ENCODE measurements at regions not wholly inside any gene's neighbourhood (a gene's known extent, or its start where the extent isn't known, plus 50 kb on each side); places are given as distances from the start of the nearest gene placed in this dataset.
A peak's percentile ranks its signal among the peaks of the same experiment; 100 is the strongest.

GRCh38 chr12:91890742-91891141, 254.9 kb downstream of the BTG1 start:
- Mint-ChIP-seq H3K27me3 (ENCODE audit: low read depth) (no peaks in the 10 kb centered on the region), H3K4me3 (no peak overlapping the region), H3K36me3 (no peaks in the 10 kb centered on the region), H3K27ac (no peak overlapping the region), H3K4me1 (peaks cover 34% of the 10 kb centered on the region), H3K9me3 (no peaks in the 10 kb centered on the region)
- TF ChIP-seq CTCF (IDR thresholded peaks at IDR 0.05; ENCODE audit: unreplicated experiment), result no peak
- DNase-seq (ENCODE audit: low spot score in 2 of 2, unreplicated experiment in 2 of 2), result no peak

GRCh38 chr12:91889910-91890309, 255.7 kb downstream of the BTG1 start:
- DNase-seq (ENCODE audit: low spot score in 2 of 2, unreplicated experiment in 2 of 2), result no peak
- no peaks in the 10 kb centered on the region for H3K9me3 Mint-ChIP-seq
- H3K36me3 Mint-ChIP-seq, result no peaks in the 10 kb centered on the region
- H3K4me1 Mint-ChIP-seq, result peaks cover 42% of the 10 kb centered on the region
- H3K4me3 Mint-ChIP-seq, result no peak overlapping the region
- no peaks in the 10 kb centered on the region for H3K27me3 Mint-ChIP-seq (ENCODE audit: low read depth)
- no peak for TF ChIP-seq CTCF (IDR thresholded peaks at IDR 0.05; ENCODE audit: unreplicated experiment)
- H3K27ac Mint-ChIP-seq, result no peak overlapping the region

- Mint-ChIP-seq H3K36me3 (no peaks in the 10 kb centered on the region), H3K4me1 (peaks cover 49% of the 10 kb centered on the region), H3K4me3 (no peak overlapping the region), H3K9me3 (no peaks in the 10 kb centered on the region), H3K27ac (peak overlapping the region; percentile 14), H3K27me3 (ENCODE audit: low read depth) (no peaks in the 10 kb centered on the region)
- TF ChIP-seq CTCF (IDR thresholded peaks at IDR 0.05; ENCODE audit: unreplicated experiment), result no peak
- DNase-seq (ENCODE audit: low spot score in 2 of 2, unreplicated experiment in 2 of 2), result no peak
Measured at GRCh38 chr12:91889059-91889458, 256.6 kb downstream of the BTG1 start.

GRCh38 chr12:91887957-91888356, 257.7 kb downstream of the BTG1 start:
- Mint-ChIP-seq H3K4me1 (peaks cover 53% of the 10 kb centered on the region), H3K27ac (peak overlapping the region; percentile 5), H3K36me3 (no peaks in the 10 kb centered on the region), H3K9me3 (no peaks in the 10 kb centered on the region), H3K27me3 (ENCODE audit: low read depth) (no peaks in the 10 kb centered on the region), H3K4me3 (no peak overlapping the region)
- TF ChIP-seq CTCF (IDR thresholded peaks at IDR 0.05; ENCODE audit: unreplicated experiment), result no peak
- DNase-seq (ENCODE audit: low spot score in 2 of 2, unreplicated experiment in 2 of 2), result no peak

- Mint-ChIP-seq H3K4me1 (peaks cover 56% of the 10 kb centered on the region), H3K9me3 (no peaks in the 10 kb centered on the region), H3K27ac (peak overlapping the region; percentile 30), H3K27me3 (ENCODE audit: low read depth) (no peaks in the 10 kb centered on the region), H3K4me3 (no peak overlapping the region), H3K36me3 (no peaks in the 10 kb centered on the region)
- no peak for TF ChIP-seq CTCF (IDR thresholded peaks at IDR 0.05; ENCODE audit: unreplicated experiment)
- no peak for DNase-seq (ENCODE audit: low spot score in 2 of 2, unreplicated experiment in 2 of 2)
Measured at GRCh38 chr12:91885851-91886731, 259.6 kb downstream of the BTG1 start.

All from mesothelial cell of epicardium (in vitro differentiated cells).